Parathyroid adenoma (tissue), 2 donors: ENCODE measurements at regions not wholly inside any gene's neighbourhood (a gene's known extent, or its start where the extent isn't known, plus 50 kb on each side); places are given as distances from the start of the nearest gene placed in this dataset.

Experiments
- H2AFZ ChIP-seq: fragments of 300-600 bp; sonication (generic); one replicate; pipeline ENCODE4 v1.7.0; 2017; ENCODE audit warnings: antibody characterized with exemption, mild to moderate bottlenecking
- H3K27ac ChIP-seq: fragments of 300-600 bp; sonication (generic); one replicate; pipeline ENCODE4 v1.7.0; 2017
- H3K27me3 ChIP-seq: fragments of 300-600 bp; sonication (generic); one replicate; pipeline ENCODE4 v1.7.0; 2017; ENCODE audit warnings: low read length; ENCODE audit not compliant: control insufficient read depth, insufficient read depth
- H3K36me3 ChIP-seq: fragments of 300-600 bp; sonication (generic); one replicate; pipeline ENCODE4 v1.7.0; 2017; ENCODE audit warnings: low read length; ENCODE audit not compliant: control insufficient read depth, insufficient read depth
- H3K4me1 ChIP-seq: fragments of 300-600 bp; sonication (generic); one replicate; pipeline ENCODE4 v1.7.0; 2017; ENCODE audit warnings: control low read depth
- H3K4me2 ChIP-seq: fragments of 300-600 bp; sonication (generic); one replicate; pipeline ENCODE4 v1.7.0; 2017; ENCODE audit warnings: low read length
- H3K4me3 ChIP-seq: fragments of 300-600 bp; sonication (generic); one replicate; pipeline ENCODE4 v1.7.0; 2017; ENCODE audit warnings: low read depth, low read length
- H3K79me2 ChIP-seq: fragments of 300-600 bp; sonication (generic); one replicate; pipeline ENCODE4 v1.7.0; 2017; ENCODE audit warnings: control low read depth
- H3K9ac ChIP-seq: fragments of 300-600 bp; sonication (generic); one replicate; pipeline ENCODE4 v1.7.0; 2017; ENCODE audit warnings: mild to moderate bottlenecking
- H3K9me3 ChIP-seq: fragments of 300-600 bp; sonication (generic); one replicate; pipeline ENCODE4 v1.7.0; 2017; ENCODE audit warnings: low read length; ENCODE audit not compliant: control insufficient read depth
- CTCF ChIP-seq: fragments of 300-600 bp; sonication (generic); IDR thresholded peaks from one replicate; pipeline ENCODE4 v1.7.0; 2017; ENCODE audit warnings: antibody characterized with exemption, mild to moderate bottlenecking
- donor health status: primary hyperparathyroidism.

- no peaks in the 10 kb centered on the region for H3K9me3 ChIP-seq
- no peaks in the 10 kb centered on the region for H3K79me2 ChIP-seq
- no peak overlapping the region for H3K4me2 ChIP-seq
- H3K9ac ChIP-seq: no peak overlapping the region
- no peak overlapping the region for H3K27ac ChIP-seq
- H2AFZ ChIP-seq: no peak overlapping the region
- no peak overlapping the region for H3K4me3 ChIP-seq
- H3K27me3 ChIP-seq: no peaks in the 10 kb centered on the region
- no peak for TF ChIP-seq CTCF
- H3K4me1 ChIP-seq: no peaks in the 10 kb centered on the region
- no peaks in the 10 kb centered on the region for H3K36me3 ChIP-seq
Observed at GRCh38 chr7:46028246-46028645, 107.2 kb upstream of the IGFBP3 start.

GRCh38 chr7:46026741-46027140, 105.7 kb upstream of the IGFBP3 start:
- no peaks in the 10 kb centered on the region for H3K4me1 ChIP-seq
- H3K79me2 ChIP-seq: no peaks in the 10 kb centered on the region
- H3K27ac ChIP-seq: no peak overlapping the region
- no peaks in the 10 kb centered on the region for H3K9me3 ChIP-seq
- H2AFZ ChIP-seq: no peak overlapping the region
- no peak for TF ChIP-seq CTCF
- H3K4me3 ChIP-seq: no peak overlapping the region
- H3K4me2 ChIP-seq: no peak overlapping the region
- no peaks in the 10 kb centered on the region for H3K36me3 ChIP-seq
- H3K27me3 ChIP-seq: no peaks in the 10 kb centered on the region
- H3K9ac ChIP-seq: no peak overlapping the region

GRCh38 chr7:46024263-46024916, 103.3 kb upstream of the IGFBP3 start:
- Histone ChIP-seq H3K9me3 (no peaks in the 10 kb centered on the region), H3K4me2 (no peak overlapping the region), H3K27ac (no peak overlapping the region), H2AFZ (no peak overlapping the region), H3K4me3 (no peak overlapping the region), H3K79me2 (no peaks in the 10 kb centered on the region), H3K4me1 (no peaks in the 10 kb centered on the region), H3K9ac (no peak overlapping the region), H3K36me3 (no peaks in the 10 kb centered on the region), H3K27me3 (no peaks in the 10 kb centered on the region)
- no peak for TF ChIP-seq CTCF

GRCh38 chr7:46022397-46022796, 101.3 kb upstream of the IGFBP3 start:
- no peak overlapping the region for H3K27ac ChIP-seq
- no peaks in the 10 kb centered on the region for H3K36me3 ChIP-seq
- no peak overlapping the region for H3K4me3 ChIP-seq
- TF ChIP-seq CTCF: no peak
- no peak overlapping the region for H3K4me2 ChIP-seq
- H3K27me3 ChIP-seq: no peaks in the 10 kb centered on the region
- H3K4me1 ChIP-seq: no peaks in the 10 kb centered on the region
- no peaks in the 10 kb centered on the region for H3K9me3 ChIP-seq
- no peaks in the 10 kb centered on the region for H3K79me2 ChIP-seq
- no peak overlapping the region for H2AFZ ChIP-seq
- H3K9ac ChIP-seq: no peak overlapping the region

- Histone ChIP-seq H3K36me3 (no peaks in the 10 kb centered on the region), H3K27me3 (no peaks in the 10 kb centered on the region), H3K9me3 (no peaks in the 10 kb centered on the region), H3K79me2 (no peaks in the 10 kb centered on the region), H3K27ac (no peak overlapping the region), H3K9ac (no peak overlapping the region), H2AFZ (no peak overlapping the region), H3K4me1 (no peaks in the 10 kb centered on the region), H3K4me2 (no peak overlapping the region), H3K4me3 (no peak overlapping the region)
- TF ChIP-seq CTCF: no peak
Observed at GRCh38 chr7:46015107-46015868, 94.2 kb upstream of the IGFBP3 start.
